ENCODE measurements at regions not wholly inside any gene's neighbourhood (a gene's known extent, or its start where the extent isn't known, plus 50 kb on each side); places are given as distances from the start of the nearest gene placed in this dataset.

- TF ChIP-seq POLR2A (IDR thresholded peaks at IDR 0.05) (no peak), CTCF (IDR thresholded peaks at IDR 0.05) (no peak), EP300 (IDR thresholded peaks at IDR 0.05) (no peak)
Observed at GRCh38 chr6:164414695-164415094, 894.7 kb downstream of the C6orf118 start.
